SH-SY5Y (cell line): ENCODE measurements at regions not wholly inside any gene's neighbourhood (a gene's known extent, or its start where the extent isn't known, plus 50 kb on each side); places are given as distances from the start of the nearest gene placed in this dataset.

Experiments
- GATA2 ChIP-seq: IDR thresholded peaks from 2 replicates; pipeline ENCODE4 v1.6.1; 2011; ENCODE audit warnings: mild to moderate bottlenecking, low read depth, low read length
- GATA3 ChIP-seq: IDR thresholded peaks from 2 replicates; pipeline ENCODE4 v1.6.1; 2011; ENCODE audit warnings: low read depth, mild to moderate bottlenecking, low read length, moderate library complexity

DNA sequence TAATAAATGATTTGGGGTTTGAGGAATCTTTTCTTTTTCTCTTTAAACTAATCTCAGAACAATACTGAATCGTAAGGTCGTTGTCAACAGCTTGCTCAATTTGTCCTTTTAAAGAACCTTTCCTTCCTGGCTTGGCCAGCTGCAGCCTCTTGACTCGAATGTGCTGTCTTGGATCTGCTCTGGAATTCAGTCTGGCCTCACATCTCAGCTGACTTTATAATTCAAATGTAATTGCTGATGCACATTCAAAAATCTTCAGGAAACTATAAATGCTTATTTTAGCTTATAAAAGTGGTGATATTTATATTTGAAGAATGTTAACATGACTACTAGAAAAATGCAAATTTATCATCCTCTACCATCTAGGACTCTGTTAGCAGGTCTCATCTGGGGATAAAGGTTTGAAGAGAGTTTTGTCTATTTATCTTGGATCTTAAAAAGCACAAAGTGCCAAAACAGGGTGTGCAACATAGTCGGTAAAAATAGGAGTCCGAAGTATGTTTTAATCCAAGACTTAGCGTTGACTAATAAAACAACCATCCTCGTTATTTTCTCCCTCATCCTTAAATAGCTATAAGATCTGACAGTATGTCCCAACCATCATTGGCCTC is 1035.2 kb downstream of the MCTP2 start:
- TF ChIP-seq GATA3 (no peak), GATA2 (no peak)
